ENCODE measurements at regions not wholly inside any gene's neighbourhood (a gene's known extent, or its start where the extent isn't known, plus 50 kb on each side); places are given as distances from the start of the nearest gene placed in this dataset.

DNA sequence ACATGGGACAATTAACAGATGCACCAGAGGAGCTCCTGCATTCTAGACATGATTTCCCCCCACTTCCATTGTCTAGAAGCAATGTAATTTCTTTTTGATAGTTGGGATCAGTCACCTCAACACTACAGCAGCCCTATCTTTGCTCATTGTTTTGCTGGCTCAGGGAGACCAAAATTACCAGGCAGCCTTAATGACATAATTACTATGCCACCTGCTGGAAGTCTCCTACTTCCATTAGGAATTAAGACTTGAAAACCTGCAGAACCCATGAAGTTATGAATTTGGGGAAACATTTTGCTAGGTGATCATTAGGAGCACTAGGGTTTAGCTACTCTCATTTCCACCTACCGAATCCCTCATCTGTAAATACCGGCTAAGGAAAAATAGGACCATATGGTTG lies 312.0 kb upstream of the CA10 start:
- H3K27me3 ChIP-seq = no peaks in the 10 kb centered on the region
- H3K9me3 ChIP-seq = no peaks in the 10 kb centered on the region
- TF ChIP-seq POLR2AphosphoS5 (IDR thresholded peaks at IDR 0.05; ENCODE audit: insufficient read depth in 1 of 2, low read depth in 1 of 2) (no peak), POLR2A (IDR thresholded peaks at IDR 0.05) (no peak)
- TF ChIP-seq, protein P1, sequence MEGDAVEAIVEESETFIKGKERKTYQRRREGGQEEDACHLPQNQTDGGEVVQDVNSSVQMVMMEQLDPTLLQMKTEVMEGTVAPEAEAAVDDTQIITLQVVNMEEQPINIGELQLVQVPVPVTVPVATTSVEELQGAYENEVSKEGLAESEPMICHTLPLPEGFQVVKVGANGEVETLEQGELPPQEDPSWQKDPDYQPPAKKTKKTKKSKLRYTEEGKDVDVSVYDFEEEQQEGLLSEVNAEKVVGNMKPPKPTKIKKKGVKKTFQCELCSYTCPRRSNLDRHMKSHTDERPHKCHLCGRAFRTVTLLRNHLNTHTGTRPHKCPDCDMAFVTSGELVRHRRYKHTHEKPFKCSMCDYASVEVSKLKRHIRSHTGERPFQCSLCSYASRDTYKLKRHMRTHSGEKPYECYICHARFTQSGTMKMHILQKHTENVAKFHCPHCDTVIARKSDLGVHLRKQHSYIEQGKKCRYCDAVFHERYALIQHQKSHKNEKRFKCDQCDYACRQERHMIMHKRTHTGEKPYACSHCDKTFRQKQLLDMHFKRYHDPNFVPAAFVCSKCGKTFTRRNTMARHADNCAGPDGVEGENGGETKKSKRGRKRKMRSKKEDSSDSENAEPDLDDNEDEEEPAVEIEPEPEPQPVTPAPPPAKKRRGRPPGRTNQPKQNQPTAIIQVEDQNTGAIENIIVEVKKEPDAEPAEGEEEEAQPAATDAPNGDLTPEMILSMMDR (IDR thresholded peaks at IDR 0.05) = no peak
- H3K4me1 ChIP-seq = no peaks in the 10 kb centered on the region
- H3K4me3 ChIP-seq = no peak overlapping the region
- no peak overlapping the region for H3K27ac ChIP-seq
- no peaks in the 10 kb centered on the region for H3K36me3 ChIP-seq
- intact Hi-C loops (cut with DNase I) = no loop called here
- no peak for DNase-seq (ENCODE audit: extremely low spot score in 2 of 2)

- Histone ChIP-seq H3K27me3 (no peaks in the 10 kb centered on the region), H3K27ac (no peak overlapping the region), H3K9me3 (no peaks in the 10 kb centered on the region), H3K4me3 (no peak overlapping the region), H3K36me3 (no peaks in the 10 kb centered on the region), H3K4me1 (no peaks in the 10 kb centered on the region)
- no peak for DNase-seq (ENCODE audit: extremely low spot score in 2 of 2)
- TF ChIP-seq, protein P1 (IDR thresholded peaks at IDR 0.05) = no peak
- no peak for TF ChIP-seq POLR2A (IDR thresholded peaks at IDR 0.05)
- TF ChIP-seq POLR2AphosphoS5 (IDR thresholded peaks at IDR 0.05; ENCODE audit: insufficient read depth in 1 of 2, low read depth in 1 of 2) = no peak
- intact Hi-C loops (cut with DNase I) = no loop called here
These were observed 306.9 kb upstream of the CA10 start for GRCh38 chr17:52465407-52465806.

- intact Hi-C loops (cut with DNase I) = no loop called here
- no peaks in the 10 kb centered on the region for H3K9me3 ChIP-seq
- no peaks in the 10 kb centered on the region for H3K36me3 ChIP-seq
- no peak for TF ChIP-seq POLR2AphosphoS5 (IDR thresholded peaks at IDR 0.05; ENCODE audit: insufficient read depth in 1 of 2, low read depth in 1 of 2)
- TF ChIP-seq, protein P1 (IDR thresholded peaks at IDR 0.05) = no peak
- TF ChIP-seq POLR2A (IDR thresholded peaks at IDR 0.05) = no peak
- DNase-seq (ENCODE audit: extremely low spot score in 2 of 2) = no peak
- H3K27ac ChIP-seq = no peak overlapping the region
- no peaks in the 10 kb centered on the region for H3K27me3 ChIP-seq
- no peak overlapping the region for H3K4me3 ChIP-seq
- H3K4me1 ChIP-seq = no peaks in the 10 kb centered on the region
These were observed 292.9 kb upstream of the CA10 start for GRCh38 chr17:52451294-52451861.

- no peaks in the 10 kb centered on the region for H3K36me3 ChIP-seq
- no peak for DNase-seq (ENCODE audit: extremely low spot score in 2 of 2)
- no peaks in the 10 kb centered on the region for H3K4me1 ChIP-seq
- TF ChIP-seq, protein P1 (IDR thresholded peaks at IDR 0.05) = no peak
- TF ChIP-seq POLR2AphosphoS5 (IDR thresholded peaks at IDR 0.05; ENCODE audit: insufficient read depth in 1 of 2, low read depth in 1 of 2) (no peak), POLR2A (IDR thresholded peaks at IDR 0.05) (no peak)
- H3K4me3 ChIP-seq = no peak overlapping the region
- H3K27me3 ChIP-seq = no peaks in the 10 kb centered on the region
- intact Hi-C loops (cut with DNase I) = no loop called here
- H3K27ac ChIP-seq = no peak overlapping the region
- no peaks in the 10 kb centered on the region for H3K9me3 ChIP-seq
These were observed 283.8 kb upstream of the CA10 start for GRCh38 chr17:52442350-52442749.

GRCh38 chr17:52420555-52421078 lies 262.1 kb upstream of the CA10 start:
- Histone ChIP-seq H3K9me3 (no peaks in the 10 kb centered on the region), H3K27ac (no peak overlapping the region), H3K36me3 (no peaks in the 10 kb centered on the region), H3K4me1 (no peaks in the 10 kb centered on the region), H3K4me3 (no peak overlapping the region), H3K27me3 (no peaks in the 10 kb centered on the region)
- intact Hi-C loops (cut with DNase I) = no loop called here
- DNase-seq (ENCODE audit: extremely low spot score in 2 of 2) = no peak
- TF ChIP-seq, protein P1 (IDR thresholded peaks at IDR 0.05) = no peak
- TF ChIP-seq POLR2AphosphoS5 (IDR thresholded peaks at IDR 0.05; ENCODE audit: insufficient read depth in 1 of 2, low read depth in 1 of 2) = no peak
- no peak for TF ChIP-seq POLR2A (IDR thresholded peaks at IDR 0.05)

All from vagina (tissue), 2 donors.